GM12878 (cell line): ENCODE measurements at regions not wholly inside any gene's neighbourhood (a gene's known extent, or its start where the extent isn't known, plus 50 kb on each side); places are given as distances from the start of the nearest gene placed in this dataset.

ENCODE experiments used
- ATAC-seq: fragments of 200-7000 bp; cut with Tn5 transposase; 3 replicates; pipeline ENCODE4 v1.9.1; 2020; ENCODE audit warnings: mild to moderate bottlenecking, moderate library complexity
- BruUV-seq: library from RNA; stranded (reverse); fragments of 400-500 nt; replicated peaks from 2 replicates; lab custom pipeline; 2021; lab: Mats Ljungman, UMichigan
- CTCF ChIA-PET: fragments of 300-600 bp; sonication (Branson Sonifier 250); formaldehyde crosslinking; extraction: SDS; loops from one replicate; lab custom pipeline; 2021; ENCODE audit warnings: inconsistent platforms; lab: Yijun Ruan, JAX
- POLR2A ChIA-PET: fragments of 350-600 bp; formaldehyde crosslinking; extraction: SDS; loops from one replicate; lab custom pipeline; 2021; ENCODE audit warnings: inconsistent platforms; lab: Charles Lee
- RAD21 ChIA-PET: fragments of 300-600 bp; sonication (Branson Sonifier 250); formaldehyde crosslinking; loops from one replicate; lab custom pipeline; 2023; ENCODE audit warnings: antibody characterized with exemption; ENCODE audit not compliant: unreplicated experiment; lab: Charles Lee
- SMC1A ChIA-PET: fragments of 300-600 bp; sonication (Branson Sonifier 250); formaldehyde crosslinking; loops from one replicate; lab custom pipeline; 2023; ENCODE audit not compliant: unreplicated experiment, uncharacterized antibody; lab: Charles Lee
- DNase-seq: peaks from one replicate; pipeline ENCODE4 v3.0.0-alpha.2; 2011; ENCODE audit warnings: low read depth, low spot score
- FAIRE-seq: peaks from 3 replicates; lab custom pipeline; 2011; peaks lifted over from hg19 to GRCh38; lab: Jason Lieb, UNC
- H2AFZ ChIP-seq: 2 replicates; pipeline ENCODE4 v1.6.0; 2011; ENCODE audit warnings: low read depth, low read length, control low read depth; ENCODE audit not compliant: control insufficient read depth
- H3K27ac ChIP-seq: 2 replicates; pipeline ENCODE4 v1.5.1; 2011; ENCODE audit warnings: control low read depth; ENCODE audit not compliant: control insufficient read depth, insufficient read depth
- H3K27me3 ChIP-seq, 2 experiments: replicated peaks in 1 of 2; 2 replicates each; pipeline versions ENCODE4 v1.6.0 to v1.6.1; 2011; ENCODE audit warnings: low read length in 1 of 2; ENCODE audit not compliant: control insufficient read depth in 2 of 2, insufficient read depth in 2 of 2
- H3K36me3 ChIP-seq, 2 experiments: 2 replicates each; pipeline ENCODE4 v1.5.1; 2011; ENCODE audit warnings: low read length in 1 of 2; ENCODE audit not compliant: control insufficient read depth in 2 of 2, insufficient read depth in 2 of 2
- H3K4me1 ChIP-seq: 2 replicates; pipeline ENCODE4 v1.6.1; 2011; ENCODE audit warnings: mild to moderate bottlenecking, low read length, moderate library complexity, mixed read lengths; ENCODE audit not compliant: control insufficient read depth, insufficient read depth
- H3K4me2 ChIP-seq: 2 replicates; pipeline ENCODE4 v1.6.0; 2011; ENCODE audit warnings: control low read depth; ENCODE audit not compliant: control insufficient read depth, insufficient read depth
- H3K4me3 ChIP-seq: fragments of 200-600 bp; sonication (generic); 2 replicates; pipeline ENCODE4 v1.5.1; 2016
- H3K79me2 ChIP-seq: 2 replicates; pipeline ENCODE4 v1.6.0; 2011; ENCODE audit warnings: low read length; ENCODE audit not compliant: control insufficient read depth, insufficient read depth
- H3K9ac ChIP-seq: 2 replicates; pipeline ENCODE4 v1.8.0; 2011; ENCODE audit warnings: low read length, control low read depth, mixed read lengths; ENCODE audit not compliant: control insufficient read depth, insufficient read depth
- H3K9me3 ChIP-seq: replicated peaks from 3 replicates; pipeline ENCODE4 v1.5.1; 2011; ENCODE audit warnings: mild to moderate bottlenecking, low read length; ENCODE audit not compliant: control insufficient read depth, insufficient read depth
- H4K20me1 ChIP-seq: 2 replicates; pipeline ENCODE4 v1.6.0; 2011; ENCODE audit not compliant: control insufficient read depth, insufficient read depth
- ATF7 ChIP-seq: fragments of 450-650 bp; IDR thresholded peaks from 2 replicates; pipeline ENCODE4 v1.6.1; 2016; ENCODE audit warnings: low read depth, mild to moderate bottlenecking
- BCL3 ChIP-seq: IDR thresholded peaks from 2 replicates; pipeline ENCODE4 v1.6.1; 2011; ENCODE audit warnings: borderline replicate concordance, low read depth, mild to moderate bottlenecking, moderate library complexity, low read length; ENCODE audit not compliant: insufficient read depth, poor library complexity, severe bottlenecking
- BHLHE40 ChIP-seq, 2 experiments: fragments of 450-650 bp in 1 of 2; IDR thresholded peaks; 2 replicates each; pipeline ENCODE4 v1.6.1; 2011 to 2017; ENCODE audit warnings: low read depth in 2 of 2, borderline replicate concordance in 1 of 2, improper control_type of control experiment in 1 of 2, low read length in 1 of 2, mild to moderate bottlenecking in 1 of 2
- GABPA ChIP-seq: IDR thresholded peaks from 2 replicates; pipeline ENCODE4 v1.6.1; 2014; ENCODE audit warnings: antibody characterized with exemption, low read depth, mild to moderate bottlenecking, inconsistent platforms
- HDAC6 ChIP-seq: fragments of 200-600 bp; sonication (generic); IDR thresholded peaks from one replicate; pipeline ENCODE4 v1.8.0; 2017; ENCODE audit warnings: antibody characterized with exemption; ENCODE audit not compliant: unreplicated experiment
- HDGF ChIP-seq: fragments of 450-650 bp; IDR thresholded peaks from 2 replicates; pipeline ENCODE4 v1.6.1; 2016; ENCODE audit warnings: antibody characterized with exemption
- NKRF ChIP-seq: fragments of 450-650 bp; conservative IDR thresholded peaks from 2 replicates; pipeline ENCODE4 v1.6.1; 2017; ENCODE audit warnings: mild to moderate bottlenecking, moderate library complexity
- RAD21 ChIP-seq: IDR thresholded peaks from 2 replicates; pipeline ENCODE4 v1.6.1; 2011; ENCODE audit warnings: mild to moderate bottlenecking, low read depth, low read length, moderate library complexity; ENCODE audit not compliant: insufficient read depth
- RELB ChIP-seq: fragments of 450-650 bp; IDR thresholded peaks from 2 replicates; pipeline ENCODE4 v1.6.1; 2017; ENCODE audit warnings: low read depth, mild to moderate bottlenecking, moderate library complexity
- SMAD1 ChIP-seq: fragments of 450-650 bp; IDR thresholded peaks from 2 replicates; pipeline ENCODE4 v1.6.1; 2018; ENCODE audit warnings: mild to moderate bottlenecking, low read depth; ENCODE audit not compliant: partially characterized antibody
- USF1 ChIP-seq: IDR thresholded peaks from 2 replicates; pipeline ENCODE4 v1.6.1; 2011; ENCODE audit warnings: borderline replicate concordance, low read depth, mild to moderate bottlenecking, moderate library complexity, mixed read lengths, low read length; ENCODE audit not compliant: insufficient read depth; ENCODE audit errors: extremely low read length
- USF2 ChIP-seq: IDR thresholded peaks from 2 replicates; pipeline ENCODE4 v1.6.1; 2011; ENCODE audit warnings: low read depth, low read length, improper control_type of control experiment, borderline replicate concordance
- ZBTB33 ChIP-seq: fragments of 450-650 bp; IDR thresholded peaks from 2 replicates; pipeline ENCODE4 v1.6.1; 2017; ENCODE audit warnings: mild to moderate bottlenecking
- ZSCAN29 ChIP-seq: fragments of 450-650 bp; IDR thresholded peaks from 2 replicates; pipeline ENCODE4 v1.6.1; 2017; ENCODE audit warnings: mild to moderate bottlenecking, moderate library complexity
- WGBS: methylation state at CpG from one replicate; pipeline ENCODE4 v1.1.6; 2016; ENCODE audit warnings: low lambda C conversion rate; ENCODE audit not compliant: insufficient replicate concordance, insufficient coverage; ENCODE audit errors: missing lambda C conversion rate; 5-methylcytosine and 5-hydroxymethylcytosine counted together
- in situ Hi-C: fragments of 300-500 bp; cut with MboI; formaldehyde crosslinking; loops from 9 replicates; pipeline ENCODE4 v1.14.3; 2018; ENCODE audit warnings: mixed read lengths
- intact Hi-C: fragments of 100-400 bp; cut with micrococcal nuclease; formaldehyde crosslinking; loops from one replicate; pipeline ENCODE4 v1.14.2; 2022; ENCODE audit not compliant: unreplicated experiment

GRCh38 chr4:134777606-134778005, 576.0 kb upstream of the PABPC4L start (continued):
- TF ChIP-seq SMAD1 (no peak), USF2 (no peak), RAD21 (0 out of 2 replicates have a peak, but pooled peaks have one; percentile 10), BCL3 (no peak), ATF7 (no peak)

GRCh38 chr4:134773497-134774000, 572.0 kb upstream of the PABPC4L start:
- ATAC-seq (no peak), FAIRE-seq (no peak), DNase-seq (no peak)
- H3K4me3 ChIP-seq: no peak overlapping the region
- H3K79me2 ChIP-seq: no peaks in the 10 kb centered on the region
- ChIA-PET CTCF (no interaction called here), POLR2A (no interaction called here), SMC1A (no interaction called here), RAD21 (no interaction called here)
- H3K9ac ChIP-seq: no peak overlapping the region
- in situ Hi-C loops: no loop called here
- no peak overlapping the region for H3K4me2 ChIP-seq
- no peaks in the 10 kb centered on the region for H3K36me3 ChIP-seq
- H3K9me3 ChIP-seq: no peaks in the 10 kb centered on the region
- no peaks in the 10 kb centered on the region for H3K27me3 ChIP-seq
- BruUV-seq: no TSS peak
- no peak overlapping the region for H2AFZ ChIP-seq
- no peaks in the 10 kb centered on the region for H4K20me1 ChIP-seq
- no peaks in the 10 kb centered on the region for H3K4me1 ChIP-seq
- H3K27ac ChIP-seq: no peak overlapping the region
- intact Hi-C loops: no loop called here
- WGBS: 0% methylated on average over 4 of the region's 4 CpGs
- TF ChIP-seq ZSCAN29 (no peak), HDAC6 (no peak), NKRF (no peak), RELB (no peak), GABPA (no peak), HDGF (no peak), BHLHE40 (IDR thresholded peaks at IDR 0.05; ENCODE audit: borderline replicate concordance in 1 of 2, low read depth in 2 of 2, low read length in 1 of 2) (no peak), USF1 (no peak), ZBTB33 (no peak)
